GM11168 (cell line): ENCODE measurements at regions not wholly inside any gene's neighbourhood (a gene's known extent, or its start where the extent isn't known, plus 50 kb on each side); places are given as distances from the start of the nearest gene placed in this dataset.
"Not testable (repeated sequence)": the region's sequence is repeated elsewhere in the genome, so short reads cannot be mapped to it uniquely, and the experiment has no call there.

Experiments used
- in situ Hi-C: fragments of 300-500 bp; cut with MboI; formaldehyde crosslinking; loops from one replicate; pipeline ENCODE4 v1.12.0; 2022; ENCODE audit warnings: low sequenced_read_pairs; ENCODE audit not compliant: unreplicated experiment

GRCh38 chr4:12644261-12644660, 839.9 kb downstream of the RAB28 start:
- in situ Hi-C loops, result loop anchor here (25.0 kb wide), 1 partner anchor 882 kb away; no protein-coding TSS in a partner anchor

- in situ Hi-C loops, result loop anchor here (25.0 kb wide), 1 partner anchor 874 kb away; no protein-coding TSS in a partner anchor
Observed at GRCh38 chr4:12636191-12636590, 847.9 kb downstream of the RAB28 start.

GRCh38 chr4:12635629-12636028, 848.5 kb downstream of the RAB28 start:
- in situ Hi-C loops, result loop anchor here (25.0 kb wide), 1 partner anchor 873 kb away; no protein-coding TSS in a partner anchor

- in situ Hi-C loops, result loop anchor here (25.0 kb wide), 1 partner anchor 871 kb away; no protein-coding TSS in a partner anchor
Observed at GRCh38 chr4:12633053-12633651, 851.0 kb downstream of the RAB28 start.

GRCh38 chr4:12615822-12616221, 868.3 kb downstream of the RAB28 start:
- in situ Hi-C loops, result no loop called here

- in situ Hi-C loops, result no loop called here
Observed at GRCh38 chr4:12612876-12613275, 871.3 kb downstream of the RAB28 start.

GRCh38 chr4:12609212-12609875, 874.8 kb downstream of the RAB28 start:
- in situ Hi-C loops, result not testable (repeated sequence)

GRCh38 chr4:12595986-12596385, 888.2 kb downstream of the RAB28 start:
- in situ Hi-C loops, result no loop called here

- in situ Hi-C loops, result no loop called here
Observed at GRCh38 chr4:12595489-12595888, 888.7 kb downstream of the RAB28 start.

GRCh38 chr4:12588582-12588981, 895.6 kb downstream of the RAB28 start:
- in situ Hi-C loops, result no loop called here

- in situ Hi-C loops, result no loop called here
Observed at GRCh38 chr4:12586242-12587006, 897.7 kb downstream of the RAB28 start.

- in situ Hi-C loops, result no loop called here
Observed at GRCh38 chr4:12584116-12584875, 899.8 kb downstream of the RAB28 start.

GRCh38 chr4:12583275-12583674, 900.9 kb downstream of the RAB28 start:
- in situ Hi-C loops, result no loop called here

GRCh38 chr4:12580787-12581186, 903.4 kb downstream of the RAB28 start:
- in situ Hi-C loops, result no loop called here

- in situ Hi-C loops, result no loop called here
Observed at GRCh38 chr4:12579172-12579571, 905.0 kb downstream of the RAB28 start.

GRCh38 chr4:12576409-12576808, 907.7 kb downstream of the RAB28 start:
- in situ Hi-C loops, result no loop called here

- in situ Hi-C loops, result no loop called here
Observed at GRCh38 chr4:12573716-12574115, 910.4 kb downstream of the RAB28 start.

GRCh38 chr4:12562476-12563140, 921.5 kb downstream of the RAB28 start:
- in situ Hi-C loops, result no loop called here

GRCh38 chr4:12562021-12562420, 922.1 kb downstream of the RAB28 start:
- in situ Hi-C loops, result no loop called here

- in situ Hi-C loops, result loop anchor here (10.0 kb wide), 1 partner anchor 290 kb away; no protein-coding TSS in a partner anchor
Observed at GRCh38 chr4:12555011-12555410, 929.1 kb downstream of the RAB28 start.
